HL-60 (cell line): ENCODE measurements at regions not wholly inside any gene's neighbourhood (a gene's known extent, or its start where the extent isn't known, plus 50 kb on each side); places are given as distances from the start of the nearest gene placed in this dataset.

Experiments used
- CTCF ChIP-seq: IDR thresholded peaks from one replicate; pipeline ENCODE4 v1.5.1; 2011; ENCODE audit warnings: low read length, control low read depth, inconsistent platforms; ENCODE audit not compliant: insufficient read depth
- POLR2AphosphoS5 ChIP-seq: IDR thresholded peaks from 2 replicates; pipeline ENCODE4 v1.6.1; 2012; ENCODE audit warnings: low read depth
- REST ChIP-seq: IDR thresholded peaks from 2 replicates; pipeline ENCODE4 v1.6.1; 2012; ENCODE audit warnings: low read depth; ENCODE audit not compliant: insufficient replicate concordance
- SPI1 ChIP-seq: IDR thresholded peaks from 2 replicates; pipeline ENCODE4 v1.6.1; 2012; ENCODE audit warnings: low read depth, mild to moderate bottlenecking, borderline replicate concordance

GRCh38 chr2:116582850-116583249 is 1231.6 kb upstream of the DDX18 start:
- no peak for TF ChIP-seq REST
- no peak for TF ChIP-seq POLR2AphosphoS5
- no peak for TF ChIP-seq CTCF
- TF ChIP-seq SPI1: no peak
